Panc1 (cell line): ENCODE measurements at regions not wholly inside any gene's neighbourhood (a gene's known extent, or its start where the extent isn't known, plus 50 kb on each side); places are given as distances from the start of the nearest gene placed in this dataset.

Experiments
- ATAC-seq: fragments of 200-7000 bp; cut with Tn5 transposase; 2 replicates; pipeline ENCODE4 v1.9.1; 2020; ENCODE audit warnings: mild to moderate bottlenecking, moderate library complexity
- BruUV-seq: library from RNA; stranded (reverse); fragments of 400-500 nt; replicated peaks from 2 replicates; lab custom pipeline; 2021; lab: Mats Ljungman, UMichigan
- CTCF ChIA-PET: fragments of 300-600 bp; sonication (Branson Sonifier 250); formaldehyde crosslinking; loops from one replicate; lab custom pipeline; 2022; ENCODE audit warnings: antibody characterized with exemption; lab: Charles Lee
- POLR2A ChIA-PET: fragments of 300-600 bp; sonication (Branson Sonifier 250); formaldehyde crosslinking; loops from one replicate; lab custom pipeline; 2022; ENCODE audit warnings: antibody characterized with exemption; lab: Charles Lee
- DNase-seq: peaks from one replicate; pipeline ENCODE4 v3.0.0-alpha.2; 2010; ENCODE audit warnings: low read depth, low spot score
- H3K27ac ChIP-seq: 2 replicates; pipeline ENCODE4 v1.5.1; 2011; ENCODE audit warnings: mild to moderate bottlenecking, low read length, inconsistent platforms
- H3K27me3 ChIP-seq: fragments of 200-500 bp; sonication (Bioruptor generic); 2 replicates; pipeline ENCODE4 v1.6.0; 2014; ENCODE audit warnings: low read length, inconsistent platforms; ENCODE audit not compliant: control insufficient read depth, insufficient read depth
- H3K36me3 ChIP-seq: fragments of 200-500 bp; sonication (Bioruptor generic); 2 replicates; pipeline ENCODE4 v1.5.1; 2014; ENCODE audit warnings: inconsistent platforms, mild to moderate bottlenecking, low read length, moderate library complexity; ENCODE audit not compliant: control insufficient read depth, insufficient read depth
- H3K4me1 ChIP-seq: 2 replicates; pipeline ENCODE4 v1.5.1; 2011; ENCODE audit warnings: inconsistent platforms, mild to moderate bottlenecking, low read length, moderate library complexity; ENCODE audit not compliant: control insufficient read depth, insufficient read depth
- H3K4me3 ChIP-seq, 2 experiments: 2 replicates each; pipeline ENCODE4 v1.5.1; 2011 to 2012; ENCODE audit warnings: low read depth in 2 of 2, low read length in 2 of 2, mild to moderate bottlenecking in 2 of 2, inconsistent platforms in 1 of 2, moderate library complexity in 1 of 2
- H3K9me3 ChIP-seq: fragments of 200-500 bp; sonication (Bioruptor generic); 2 replicates; pipeline ENCODE4 v1.5.1; 2014; ENCODE audit warnings: low read depth, mild to moderate bottlenecking, inconsistent platforms, low read length, moderate library complexity; ENCODE audit not compliant: control insufficient read depth, insufficient read depth
- CTCF ChIP-seq: fragments of 450-650 bp; IDR thresholded peaks from 2 replicates; pipeline ENCODE4 v1.5.1; 2017; ENCODE audit warnings: mild to moderate bottlenecking
- POLR2AphosphoS5 ChIP-seq: IDR thresholded peaks from 2 replicates; pipeline ENCODE4 v1.6.1; 2012; ENCODE audit warnings: mild to moderate bottlenecking, low read depth, low read length, moderate library complexity
- SIN3A ChIP-seq: IDR thresholded peaks from 2 replicates; pipeline ENCODE4 v1.6.1; 2012; ENCODE audit warnings: low read depth, mild to moderate bottlenecking, low read length, moderate library complexity, borderline replicate concordance; ENCODE audit not compliant: insufficient read depth
- TCF7L2 ChIP-seq: IDR thresholded peaks from 2 replicates; pipeline ENCODE4 v1.6.1; 2011; ENCODE audit warnings: mild to moderate bottlenecking, low read depth, low read length, inconsistent platforms
- in situ Hi-C: cut with HindIII; loops from 2 replicates; pipeline ENCODE4 v1.10.0; 2016; ENCODE audit warnings: low sequenced_read_pairs, low pct_unique_long_range_greater_than_20kb
- intact Hi-C: fragments of 100-400 bp; cut with micrococcal nuclease; formaldehyde crosslinking; loops from one replicate; pipeline ENCODE4 v1.10.0; 2022; ENCODE audit not compliant: unreplicated experiment
- TF ChIP-seq, protein P1 (sequence below), 2 experiments: IDR thresholded peaks; 2 replicates each; pipeline ENCODE4 v1.6.1; 2011 to 2012; ENCODE audit warnings: low read depth in 2 of 2, control low read depth in 1 of 2, low read length in 1 of 2, mild to moderate bottlenecking in 1 of 2, moderate library complexity in 1 of 2; ENCODE audit not compliant: insufficient read depth in 1 of 2

DNA sequence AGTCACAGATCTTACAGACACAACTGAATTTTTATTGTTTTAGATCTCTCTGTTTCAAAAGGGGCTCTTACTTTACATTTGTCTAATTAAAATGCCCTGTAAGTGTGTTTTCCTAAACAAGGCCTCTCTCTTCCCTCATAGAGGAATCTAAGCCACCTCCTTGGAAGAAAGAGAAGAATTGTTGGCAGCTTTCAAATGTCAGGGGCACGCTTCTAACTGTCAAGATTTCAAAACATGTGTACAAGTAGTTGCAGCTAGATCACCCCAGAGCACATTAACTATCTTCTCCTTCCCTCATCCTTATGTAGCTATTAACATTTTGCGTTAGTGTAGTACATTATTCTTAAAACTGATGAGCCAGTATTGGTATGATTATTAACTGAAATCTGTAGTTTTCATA lies 266.5 kb upstream of the BOD1L1 start:
- BruUV-seq = no TSS peak
- in situ Hi-C loops = no loop called here
- no peak for DNase-seq

GRCh38 chr4:13900780-13901179 lies 273.3 kb upstream of the BOD1L1 start:
- DNase-seq (no peak), ATAC-seq (no peak)
- ChIA-PET POLR2A (no interaction called here), CTCF (interaction anchor here (0.6 kb wide), 1 partner anchor 1402 kb away, joined by 4 read pairs; no protein-coding TSS in a partner anchor)
- Histone ChIP-seq H3K27ac (no peak overlapping the region), H3K4me1 (no peaks in the 10 kb centered on the region), H3K27me3 (no peaks in the 10 kb centered on the region), H3K9me3 (no peaks in the 10 kb centered on the region), H3K4me3 (no peak overlapping the region), H3K36me3 (no peaks in the 10 kb centered on the region)
- TF ChIP-seq CTCF (no peak), POLR2AphosphoS5 (no peak), TCF7L2 (no peak), SIN3A (no peak)
- TF ChIP-seq, protein P1, sequence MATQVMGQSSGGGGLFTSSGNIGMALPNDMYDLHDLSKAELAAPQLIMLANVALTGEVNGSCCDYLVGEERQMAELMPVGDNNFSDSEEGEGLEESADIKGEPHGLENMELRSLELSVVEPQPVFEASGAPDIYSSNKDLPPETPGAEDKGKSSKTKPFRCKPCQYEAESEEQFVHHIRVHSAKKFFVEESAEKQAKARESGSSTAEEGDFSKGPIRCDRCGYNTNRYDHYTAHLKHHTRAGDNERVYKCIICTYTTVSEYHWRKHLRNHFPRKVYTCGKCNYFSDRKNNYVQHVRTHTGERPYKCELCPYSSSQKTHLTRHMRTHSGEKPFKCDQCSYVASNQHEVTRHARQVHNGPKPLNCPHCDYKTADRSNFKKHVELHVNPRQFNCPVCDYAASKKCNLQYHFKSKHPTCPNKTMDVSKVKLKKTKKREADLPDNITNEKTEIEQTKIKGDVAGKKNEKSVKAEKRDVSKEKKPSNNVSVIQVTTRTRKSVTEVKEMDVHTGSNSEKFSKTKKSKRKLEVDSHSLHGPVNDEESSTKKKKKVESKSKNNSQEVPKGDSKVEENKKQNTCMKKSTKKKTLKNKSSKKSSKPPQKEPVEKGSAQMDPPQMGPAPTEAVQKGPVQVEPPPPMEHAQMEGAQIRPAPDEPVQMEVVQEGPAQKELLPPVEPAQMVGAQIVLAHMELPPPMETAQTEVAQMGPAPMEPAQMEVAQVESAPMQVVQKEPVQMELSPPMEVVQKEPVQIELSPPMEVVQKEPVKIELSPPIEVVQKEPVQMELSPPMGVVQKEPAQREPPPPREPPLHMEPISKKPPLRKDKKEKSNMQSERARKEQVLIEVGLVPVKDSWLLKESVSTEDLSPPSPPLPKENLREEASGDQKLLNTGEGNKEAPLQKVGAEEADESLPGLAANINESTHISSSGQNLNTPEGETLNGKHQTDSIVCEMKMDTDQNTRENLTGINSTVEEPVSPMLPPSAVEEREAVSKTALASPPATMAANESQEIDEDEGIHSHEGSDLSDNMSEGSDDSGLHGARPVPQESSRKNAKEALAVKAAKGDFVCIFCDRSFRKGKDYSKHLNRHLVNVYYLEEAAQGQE (IDR thresholded peaks at IDR 0.05; ENCODE audit: insufficient read depth in 1 of 2, low read depth in 2 of 2, low read length in 1 of 2) = no peak
- intact Hi-C loops (no loop called here), in situ Hi-C loops (no loop called here)
- BruUV-seq = no TSS peak

More for the DNA sequence above, 266.5 kb upstream of the BOD1L1 start:
- H3K9me3 ChIP-seq = no peaks in the 10 kb centered on the region
- ChIA-PET POLR2A (interaction anchor here (0.5 kb wide), 1 partner anchor 11 kb away, joined by 3 read pairs; no protein-coding TSS in a partner anchor), CTCF (no interaction called here)
- no peak for ATAC-seq
- no peak overlapping the region for H3K27ac ChIP-seq
- H3K4me3 ChIP-seq = no peak overlapping the region
- no peaks in the 10 kb centered on the region for H3K36me3 ChIP-seq
- intact Hi-C loops = no loop called here
- no peak for TF ChIP-seq SIN3A
- TF ChIP-seq, protein P1 (IDR thresholded peaks at IDR 0.05; ENCODE audit: insufficient read depth in 1 of 2, low read depth in 2 of 2, low read length in 1 of 2) = no peak
- no peak for TF ChIP-seq TCF7L2
- no peak for TF ChIP-seq CTCF
- no peak for TF ChIP-seq POLR2AphosphoS5
- no peaks in the 10 kb centered on the region for H3K27me3 ChIP-seq
- no peaks in the 10 kb centered on the region for H3K4me1 ChIP-seq
